CD4-positive, alpha-beta T cell treated with Interleukin-12 subunit alpha and Interleukin-12 subunit beta, for 1 hour (primary cell): ENCODE measurements at regions not wholly inside any gene's neighbourhood (a gene's known extent, or its start where the extent isn't known, plus 50 kb on each side); places are given as distances from the start of the nearest gene placed in this dataset.

ENCODE experiments used
- DNase-seq: peaks from one replicate; pipeline ENCODE4 v3.0.0-alpha.2; 2020

GRCh38 chrX:13094828-13095341, 50.5 kb upstream of the FAM9C start:
- no peak for DNase-seq

- DNase-seq = no peak
These were observed 50.0 kb upstream of the FAM9C start for GRCh38 chrX:13094374-13094773.
